ENCODE measurements at regions not wholly inside any gene's neighbourhood (a gene's known extent, or its start where the extent isn't known, plus 50 kb on each side); places are given as distances from the start of the nearest gene placed in this dataset.
A peak's percentile ranks its signal among the peaks of the same experiment; 100 is the strongest.
"Not testable (repeated sequence)": the region's sequence is repeated elsewhere in the genome, so short reads cannot be mapped to it uniquely, and the experiment has no call there.

DNA sequence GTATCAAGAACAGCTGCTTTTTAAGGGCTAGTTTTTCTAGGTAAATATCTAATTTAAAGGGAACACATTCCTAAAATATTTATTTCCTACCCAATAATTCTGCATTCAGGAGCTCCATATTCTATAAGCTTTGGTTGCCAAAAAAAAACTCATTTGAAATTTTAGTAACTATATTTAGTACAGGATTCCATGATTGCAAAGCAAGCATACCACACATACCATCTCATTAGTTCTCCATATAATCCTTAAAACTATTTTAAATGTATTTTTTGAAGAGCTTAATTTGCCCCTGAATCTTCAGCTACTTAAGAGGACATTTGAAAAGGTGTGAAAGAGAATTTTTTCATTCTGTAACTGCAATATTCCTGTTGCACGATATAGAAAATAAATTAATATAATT is 877.0 kb downstream of the NR2F1-AS1 start:
- DNase-seq (ENCODE audit: low spot score): no peak

DNA sequence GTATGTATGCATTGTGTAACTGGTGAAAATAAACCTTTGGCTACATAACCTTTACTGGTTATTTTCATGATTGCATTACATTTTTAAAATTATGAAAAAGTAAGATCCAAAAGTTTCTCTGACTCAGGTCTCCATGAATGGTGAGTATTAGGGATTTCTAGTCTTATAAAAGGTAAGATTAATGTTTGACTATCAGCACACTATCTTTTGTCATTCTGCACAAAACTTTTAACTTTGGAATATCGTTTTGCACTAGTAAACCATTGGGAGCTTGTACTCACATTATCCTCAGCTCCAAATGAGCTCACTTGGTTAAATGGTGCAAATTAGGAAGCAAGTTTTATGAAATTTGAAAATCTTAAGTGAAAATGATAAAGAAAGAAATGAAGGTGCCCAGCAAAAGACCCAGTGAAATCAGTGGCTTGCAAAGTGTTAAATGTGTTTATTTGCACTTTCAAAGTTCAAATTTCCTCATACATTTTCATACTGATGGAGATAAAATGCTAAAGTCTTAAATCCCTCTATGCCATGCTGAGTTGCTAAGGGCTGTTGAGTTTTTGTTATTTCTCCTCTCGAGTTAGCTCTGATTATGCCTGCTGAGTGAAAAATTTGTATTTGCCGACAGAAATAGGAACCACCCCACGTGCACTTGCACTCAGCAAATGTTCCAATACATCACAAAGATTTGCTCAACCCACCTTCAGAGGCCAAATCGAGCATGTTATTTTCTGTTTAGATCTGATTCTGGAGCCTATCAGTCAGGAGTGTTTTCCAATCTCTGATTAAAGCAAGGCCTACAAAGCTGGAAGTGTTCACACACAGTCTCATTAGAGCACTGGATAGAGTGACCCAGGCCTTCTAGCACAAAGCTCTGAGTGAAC is 885.7 kb downstream of the NR2F1-AS1 start:
- no peak for DNase-seq (ENCODE audit: low spot score)

DNA sequence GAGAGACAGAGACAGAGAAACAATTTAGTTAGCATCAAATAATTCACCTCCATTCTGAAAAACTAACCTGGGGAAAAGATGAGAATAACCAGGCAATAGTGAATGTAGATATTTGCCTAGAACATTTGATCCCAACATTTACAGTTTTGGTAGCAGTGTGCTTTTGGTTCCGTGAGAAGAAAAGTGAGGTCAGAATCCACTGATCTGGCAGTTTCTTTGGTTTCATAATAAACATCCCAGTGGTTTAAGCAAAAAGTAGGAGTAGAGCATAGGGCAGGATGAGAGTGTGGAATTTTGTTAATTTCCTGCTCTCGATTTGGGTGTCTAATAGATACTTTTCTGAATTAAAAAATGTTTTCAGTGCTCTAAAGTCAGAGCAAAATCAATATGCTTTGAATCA is 887.0 kb downstream of the NR2F1-AS1 start:
- no peak for DNase-seq (ENCODE audit: low spot score)

DNA sequence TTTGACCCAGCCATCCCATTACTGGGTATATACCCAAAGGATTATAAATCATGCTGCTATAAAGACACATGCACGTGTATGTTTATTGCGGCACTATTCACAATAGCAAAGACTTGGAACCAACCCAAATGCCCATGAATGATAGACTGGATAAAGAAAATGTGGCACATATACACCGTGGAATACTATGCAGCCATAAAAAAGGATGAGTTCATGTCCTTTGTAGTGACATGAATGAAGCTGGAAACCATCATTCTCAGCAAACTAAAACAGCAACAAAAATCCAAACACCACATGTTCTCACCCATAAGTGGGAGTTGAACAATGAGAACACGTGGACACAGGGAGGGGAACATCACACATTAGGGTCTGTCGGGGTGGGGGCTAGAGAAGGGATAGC is 889.1 kb downstream of the NR2F1-AS1 start:
- DNase-seq (ENCODE audit: low spot score): not testable (repeated sequence)

DNA sequence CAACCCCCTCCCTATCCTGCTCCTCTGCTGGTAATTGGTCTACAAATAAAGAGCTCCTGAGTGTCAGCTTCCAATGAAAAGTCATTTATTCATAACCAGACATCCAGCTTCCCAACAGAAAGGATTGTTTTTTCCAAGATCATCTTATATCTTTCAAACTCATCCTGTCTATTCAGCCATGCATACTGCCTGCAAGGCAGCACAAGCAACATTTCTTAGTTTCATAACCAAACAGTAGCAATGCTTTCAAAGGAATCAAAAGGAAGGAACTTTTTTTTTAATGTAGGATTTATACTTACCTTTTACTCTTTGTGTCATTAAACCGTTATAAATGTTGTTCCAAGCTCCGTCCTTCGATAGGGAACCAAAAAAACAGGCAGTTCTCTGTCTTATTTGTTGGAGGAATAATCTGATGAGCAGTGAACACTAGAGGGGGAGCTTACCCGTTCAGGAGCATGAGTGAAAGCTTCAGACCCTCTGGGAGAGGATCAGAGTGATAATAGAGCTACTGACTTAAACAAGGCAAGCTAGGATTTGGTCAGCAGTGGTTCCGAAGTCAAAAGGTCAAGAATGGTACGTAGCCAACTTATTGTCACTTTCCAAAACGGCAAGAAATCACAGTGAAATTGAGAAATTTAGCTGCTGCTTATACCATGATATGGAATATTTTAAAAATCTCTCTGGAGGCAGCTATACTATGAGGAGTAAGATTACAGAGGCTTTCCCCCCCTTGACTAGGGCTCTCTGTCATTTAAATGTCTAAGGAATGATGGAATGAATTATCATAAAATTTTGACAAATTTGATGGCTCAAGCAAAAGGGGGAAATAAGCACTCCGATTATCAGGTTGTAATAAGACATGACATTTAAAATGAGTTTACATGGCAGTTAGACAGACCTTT is 892.9 kb downstream of the NR2F1-AS1 start:
- DNase-seq (ENCODE audit: low spot score): peak; percentile 65

DNA sequence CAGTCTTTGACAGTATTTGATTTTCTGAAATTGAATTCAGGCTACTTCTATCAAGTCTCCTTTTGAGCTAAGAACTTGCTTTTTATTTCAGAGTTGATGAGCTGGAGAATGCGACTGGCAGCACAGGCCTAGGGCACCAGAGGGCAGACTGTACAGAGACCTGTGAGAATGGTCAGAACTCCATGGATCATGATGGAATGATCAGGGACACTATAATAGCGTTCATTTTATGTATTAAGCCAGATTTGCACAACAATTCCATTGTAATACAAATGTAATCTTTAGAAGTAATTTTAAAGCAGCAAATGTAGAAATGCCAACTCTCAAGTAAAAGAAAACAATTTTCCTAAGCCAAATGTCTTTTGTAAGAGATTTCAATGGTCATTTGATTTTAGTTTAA is 902.4 kb downstream of the NR2F1-AS1 start:
- DNase-seq (ENCODE audit: low spot score): no peak

DNA sequence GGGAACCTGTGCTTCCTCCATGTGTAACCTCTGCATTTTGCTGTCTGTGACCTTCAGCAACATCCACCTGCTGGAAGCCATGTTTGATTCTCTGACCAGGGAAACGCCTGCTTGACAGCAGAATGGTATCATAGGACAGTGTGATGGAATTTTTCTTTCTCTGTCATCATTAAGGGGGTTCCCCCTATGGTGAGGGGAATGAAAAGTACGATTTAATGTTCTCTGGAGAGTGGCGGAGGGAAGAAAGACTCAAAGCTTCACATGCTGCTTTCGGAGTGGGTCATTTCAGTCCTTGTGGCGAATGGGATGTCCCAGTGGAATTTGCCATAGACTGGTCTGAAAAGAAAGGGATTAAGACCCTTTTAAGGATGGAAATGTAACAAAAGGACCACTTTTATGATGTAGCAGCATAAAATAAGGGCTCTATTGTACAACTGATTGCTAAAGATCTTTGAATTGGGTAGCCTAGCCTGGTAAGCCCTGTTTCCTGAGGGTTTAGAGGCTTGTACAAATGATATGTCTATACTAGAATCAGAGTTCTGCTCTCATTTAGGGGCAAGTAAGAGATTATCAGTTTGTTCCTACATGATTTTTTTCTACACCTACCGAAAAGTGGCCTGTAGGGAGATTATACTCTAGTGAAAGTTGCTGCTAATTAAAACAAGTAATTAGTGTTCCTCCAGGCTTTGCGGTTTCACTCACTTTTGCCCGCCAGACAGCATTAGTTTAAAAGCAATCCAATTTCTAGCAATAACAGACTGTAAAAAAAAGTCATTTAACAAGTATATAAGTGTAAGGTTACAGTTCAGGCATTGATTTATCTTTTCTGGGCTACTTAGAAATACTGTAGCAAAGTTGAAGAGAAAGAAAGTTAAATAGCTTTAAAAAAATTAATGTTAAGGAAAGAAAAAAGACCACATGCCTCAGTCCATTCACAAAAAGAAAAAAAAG is 904.5 kb downstream of the NR2F1-AS1 start:
- no peak for DNase-seq (ENCODE audit: low spot score)

DNA sequence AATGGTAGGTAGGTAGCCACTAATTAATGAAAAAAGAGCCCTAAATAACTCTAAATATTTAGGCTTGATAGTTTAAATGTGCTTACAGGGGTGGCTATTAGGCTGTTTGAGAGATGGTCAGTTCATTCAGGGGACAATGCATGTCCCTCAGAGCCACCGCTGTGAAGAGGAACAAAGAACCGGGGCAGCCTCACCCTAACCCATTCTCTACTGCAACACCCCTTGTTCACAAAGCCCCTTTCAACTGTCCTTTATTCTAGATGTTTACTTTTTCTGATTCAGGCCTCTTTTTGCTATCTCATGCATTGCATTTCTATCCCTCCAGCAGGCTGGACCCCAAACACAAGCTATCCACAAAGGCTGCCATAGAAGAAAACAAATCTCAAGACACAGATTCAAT is 906.7 kb downstream of the NR2F1-AS1 start:
- DNase-seq (ENCODE audit: low spot score): no peak

DNA sequence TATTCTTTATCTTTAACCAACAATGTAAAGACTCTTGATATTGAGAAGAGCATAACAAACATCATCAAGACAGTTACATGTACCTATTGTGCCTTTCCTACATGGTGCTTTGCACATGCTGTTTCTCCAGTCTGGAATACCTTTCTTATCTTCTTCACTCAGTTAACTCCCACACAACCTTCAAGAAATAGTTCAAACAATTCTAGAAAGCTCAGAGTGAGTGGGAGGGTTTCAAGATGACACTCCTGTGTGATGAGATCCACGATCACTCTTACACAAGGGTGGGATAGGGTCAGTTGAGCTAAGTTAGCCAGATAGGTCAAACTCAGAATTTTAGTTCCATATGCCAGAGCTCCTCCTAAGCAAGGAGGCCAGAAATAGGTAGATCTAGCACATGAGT is 915.5 kb downstream of the NR2F1-AS1 start:
- DNase-seq (ENCODE audit: low spot score): no peak

DNA sequence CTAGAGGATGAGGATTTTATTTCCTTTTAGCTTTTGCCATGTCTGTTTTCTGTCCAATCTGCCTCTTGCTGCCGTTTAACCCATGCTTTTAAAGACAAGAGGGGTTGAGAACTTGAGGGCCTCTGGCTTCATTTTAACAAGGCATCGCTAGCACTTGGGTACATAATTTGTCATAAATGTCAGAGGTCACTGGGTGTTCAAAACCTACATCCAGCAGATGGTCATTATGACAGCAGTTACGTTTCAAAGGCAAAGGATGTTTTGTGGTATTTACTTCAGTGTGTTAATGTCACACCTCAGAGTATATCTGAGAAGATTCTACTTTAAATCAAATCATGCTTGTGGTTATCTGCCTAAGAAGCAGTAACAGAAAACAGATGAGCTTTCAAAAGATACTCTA is 918.3 kb downstream of the NR2F1-AS1 start:
- peak; percentile 36 for DNase-seq (ENCODE audit: low spot score)

DNA sequence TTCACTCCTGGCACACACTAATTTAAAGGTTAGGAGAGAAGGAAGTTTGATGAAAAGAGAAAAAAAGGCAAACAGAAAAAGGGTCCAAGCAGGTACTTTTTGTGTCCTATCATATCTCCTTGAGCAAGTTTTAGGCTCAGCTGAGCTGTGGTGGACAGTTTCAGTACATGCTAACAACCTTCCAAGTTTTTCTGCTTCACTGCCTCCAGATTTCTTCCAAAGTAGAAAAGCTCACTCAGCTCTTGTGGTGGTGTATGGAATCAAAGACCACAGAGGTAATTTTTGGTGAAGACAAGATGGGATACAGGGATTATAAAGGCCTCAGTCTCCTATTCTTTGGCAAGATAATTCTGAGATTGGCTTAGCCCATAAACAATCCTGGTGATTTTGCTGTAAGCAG is 921.8 kb downstream of the NR2F1-AS1 start:
- DNase-seq (ENCODE audit: low spot score): no peak

DNA sequence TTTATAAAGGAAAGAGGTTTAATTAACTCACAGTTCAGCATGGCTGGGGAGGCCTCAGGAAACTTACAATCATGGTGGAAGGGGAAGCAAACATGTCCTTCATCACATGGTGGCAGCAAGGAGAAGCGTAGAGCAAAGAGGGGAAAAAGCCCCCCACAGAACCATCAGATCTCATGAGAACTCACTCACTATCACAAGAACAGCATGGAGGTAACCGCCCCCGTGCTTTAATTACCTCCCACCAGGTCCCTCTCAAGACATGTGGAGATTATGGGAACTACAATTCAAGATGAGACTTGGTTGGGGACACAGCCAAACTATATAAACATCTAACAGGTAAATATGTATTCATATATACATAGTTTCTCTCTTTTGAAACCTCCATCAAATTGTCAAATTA is 926.4 kb downstream of the NR2F1-AS1 start:
- DNase-seq (ENCODE audit: low spot score): not testable (repeated sequence)

DNA sequence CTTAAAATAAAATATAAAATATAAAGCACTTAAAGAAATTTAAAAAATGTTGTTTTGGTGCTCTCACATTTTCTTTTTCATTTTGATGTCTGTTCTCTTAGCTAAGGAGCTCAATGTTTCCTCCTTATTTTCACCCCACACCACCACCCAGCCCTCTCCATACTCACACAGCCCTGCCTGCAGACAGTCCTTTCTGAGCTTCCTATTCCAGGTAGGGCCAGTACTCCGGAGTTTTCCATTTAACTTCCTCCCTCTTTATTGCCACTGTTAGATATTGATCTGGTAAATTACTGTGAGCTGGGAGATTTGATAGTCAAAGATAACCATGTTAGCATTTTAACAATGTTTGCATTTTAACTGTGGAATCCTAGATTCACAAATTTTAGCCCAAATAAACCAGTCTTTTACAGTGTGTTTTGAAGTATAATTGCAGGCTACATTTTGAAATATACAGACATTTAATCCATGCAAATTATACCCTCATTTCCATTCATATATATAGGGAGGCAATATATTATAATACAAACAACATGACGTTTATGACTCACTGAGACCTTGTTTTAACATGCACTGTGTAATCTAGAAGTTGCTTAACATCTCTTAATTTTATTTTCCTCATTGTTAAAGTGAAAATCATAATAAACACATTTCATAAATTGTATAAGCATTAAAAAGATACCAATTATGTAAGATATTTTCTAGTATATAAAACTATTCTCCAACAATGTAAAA is 927.1 kb downstream of the NR2F1-AS1 start:
- DNase-seq (ENCODE audit: low spot score): no peak

DNA sequence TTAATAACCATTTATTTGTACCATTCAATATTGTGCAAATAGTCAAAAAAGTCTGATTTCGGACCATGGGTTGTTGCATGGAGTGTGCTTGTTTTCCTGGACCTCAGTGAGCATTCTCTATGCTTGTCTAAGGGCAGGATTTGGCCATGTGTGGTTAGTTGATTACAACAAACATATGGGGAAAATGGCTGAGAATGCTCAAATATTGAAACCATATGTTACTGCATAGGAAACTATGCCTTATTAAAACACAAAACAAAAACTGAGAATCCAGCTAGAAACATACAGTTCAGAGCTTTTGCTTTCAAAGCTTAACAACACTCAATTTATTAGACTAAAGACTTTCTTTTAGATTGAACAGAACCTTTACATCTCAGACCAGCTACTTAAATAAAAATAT is 928.3 kb downstream of the NR2F1-AS1 start:
- DNase-seq (ENCODE audit: low spot score): no peak

DNA sequence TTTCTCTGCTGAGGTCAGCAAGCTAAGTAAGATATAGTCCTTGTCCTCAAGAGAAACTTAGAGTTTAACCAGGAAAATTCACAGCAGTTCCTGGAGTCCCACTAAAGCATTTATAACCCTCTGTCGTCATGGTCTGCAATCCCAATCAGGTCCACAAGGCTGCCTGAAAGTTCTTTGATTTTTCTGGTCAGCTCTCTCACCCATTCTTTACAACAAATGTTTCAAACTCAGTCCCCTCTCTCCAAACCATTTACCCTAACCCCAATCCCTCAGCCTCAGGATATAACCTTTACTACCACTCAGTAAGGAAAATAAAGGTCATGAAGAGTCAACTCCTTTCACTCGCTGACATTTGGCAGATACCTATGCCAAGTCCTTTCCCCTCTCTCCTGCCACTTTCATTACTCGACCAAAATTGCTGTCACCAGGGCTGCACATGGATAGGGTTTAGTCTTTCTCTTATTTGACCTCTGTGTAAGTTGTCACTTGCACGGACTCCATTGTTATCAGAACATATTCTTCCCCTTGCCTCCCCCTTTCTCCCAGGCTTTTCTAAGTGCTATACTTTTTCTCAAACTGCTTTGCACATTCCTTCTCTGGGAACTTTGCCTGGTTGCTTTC is 936.6 kb downstream of the NR2F1-AS1 start:
- DNase-seq (ENCODE audit: low spot score): no peak

DNA sequence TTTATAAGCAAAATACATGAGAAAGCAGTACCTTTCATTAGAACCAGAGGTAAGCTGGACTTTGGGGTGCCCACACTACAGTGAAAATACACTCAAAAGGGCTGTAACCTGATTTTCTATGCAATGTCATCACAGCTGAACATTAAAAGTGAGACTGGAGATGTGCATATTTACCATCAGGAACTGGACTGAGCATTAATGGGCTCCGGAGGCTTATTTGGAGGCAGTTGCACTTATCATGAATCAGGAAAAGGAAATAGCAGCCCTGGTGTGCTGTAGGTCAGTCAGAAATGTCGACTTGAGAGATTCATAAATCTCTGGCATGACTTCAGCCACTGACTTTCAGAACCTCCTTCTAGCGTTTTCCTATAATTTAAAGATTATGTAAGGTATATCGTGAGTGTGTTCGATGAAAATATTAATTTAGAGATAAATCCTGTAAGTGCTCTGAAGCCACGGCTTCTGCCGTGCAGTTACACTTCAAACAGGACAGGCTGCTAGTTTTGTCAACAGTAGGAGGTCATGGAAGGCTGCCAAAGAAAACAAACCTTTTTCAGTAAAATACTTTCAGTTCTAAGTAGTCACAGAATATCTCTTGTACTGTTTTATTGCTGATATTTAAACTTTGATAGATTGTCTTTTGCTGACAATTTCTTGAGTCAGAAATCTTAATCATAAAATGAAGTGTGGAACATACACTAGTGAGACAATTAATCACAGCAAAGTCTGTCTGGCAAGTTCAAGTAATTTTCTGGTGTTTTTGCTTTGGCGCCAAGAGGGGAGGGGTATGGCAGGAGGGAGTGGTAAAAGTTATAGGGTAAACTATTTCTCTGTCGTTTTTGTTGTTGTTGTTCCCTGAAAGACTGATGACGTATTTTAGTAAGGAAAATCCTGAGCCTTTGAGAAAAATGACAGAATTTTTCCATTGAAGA is 939.7 kb downstream of the NR2F1-AS1 start:
- DNase-seq (ENCODE audit: low spot score): peak; percentile 58

DNA sequence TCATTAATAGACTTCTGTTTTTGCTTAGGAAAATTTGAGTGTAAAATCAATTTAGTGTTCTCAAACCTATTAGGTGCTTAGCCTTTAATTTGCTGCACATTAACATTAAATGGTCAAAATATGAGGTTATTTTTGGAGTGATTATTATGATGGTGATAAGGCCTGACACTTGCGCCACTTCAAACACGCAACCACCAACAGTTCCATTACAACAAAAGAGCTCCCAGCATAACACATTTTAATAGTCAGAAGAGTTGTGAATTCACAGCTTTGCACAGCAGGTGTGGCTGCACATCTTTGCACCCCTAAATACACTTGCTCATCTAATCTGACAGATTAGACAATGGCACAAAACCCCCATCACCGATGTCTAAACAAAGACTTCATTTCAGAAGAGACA is 940.7 kb downstream of the NR2F1-AS1 start:
- no peak for DNase-seq (ENCODE audit: low spot score)

DNA sequence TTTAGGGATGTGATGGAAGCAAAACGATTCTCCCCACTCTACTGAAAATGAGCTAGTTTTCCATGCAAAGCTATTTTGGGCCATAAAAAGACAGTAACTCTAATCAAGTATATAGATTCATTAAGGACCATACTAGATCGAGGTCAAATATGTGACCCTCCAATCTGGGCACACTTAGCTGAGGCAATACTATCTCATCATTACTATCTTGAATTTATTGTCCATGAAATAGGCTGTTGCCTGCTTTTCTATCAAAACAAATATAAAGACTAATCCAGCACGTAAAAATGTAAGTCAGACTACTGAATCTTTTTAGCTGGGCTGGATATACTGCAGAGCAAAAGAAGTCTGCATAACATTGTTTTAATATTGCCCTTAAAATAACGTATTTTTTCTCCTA is 943.1 kb downstream of the NR2F1-AS1 start:
- DNase-seq (ENCODE audit: low spot score): peak; percentile 9

DNA sequence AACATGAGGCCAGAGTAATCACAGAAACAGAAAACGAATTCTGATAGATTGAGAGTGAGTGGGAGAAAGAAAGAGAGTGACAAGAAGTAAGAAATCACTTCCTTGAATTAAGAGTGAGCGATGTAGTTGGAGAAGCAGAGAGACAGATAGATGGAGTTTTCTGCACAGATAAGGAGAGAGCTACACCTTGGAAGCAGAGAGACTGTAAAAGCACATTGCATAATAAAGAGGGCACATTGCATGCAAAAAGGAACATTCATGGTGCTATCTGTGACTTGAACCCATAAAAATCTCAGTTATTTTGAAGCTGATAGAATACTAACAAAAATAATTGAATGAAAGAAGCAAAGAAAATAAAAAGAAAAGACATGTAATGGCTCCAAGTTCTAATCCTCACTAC is 943.8 kb downstream of the NR2F1-AS1 start:
- DNase-seq (ENCODE audit: low spot score): no peak

Measured in umbilical cord (tissue), 1 donor.